Liver (tissue), 3 donors: ENCODE measurements at regions not wholly inside any gene's neighbourhood (a gene's known extent, or its start where the extent isn't known, plus 50 kb on each side); places are given as distances from the start of the nearest gene placed in this dataset.
"Not testable (repeated sequence)": the region's sequence is repeated elsewhere in the genome, so short reads cannot be mapped to it uniquely, and the experiment has no call there.

ENCODE experiments used
- CTCF ChIP-seq: fragments of 150-350 bp; IDR thresholded peaks from 2 replicates; pipeline ENCODE4 v1.5.1; 2017; ENCODE audit warnings: improper control_type of control experiment, low read depth, low read length; ENCODE audit not compliant: missing input control
- EGR1 ChIP-seq, 2 donors: IDR thresholded peaks; 2 replicates each; pipeline ENCODE4 v1.6.1; 2016 to 2018; ENCODE audit warnings: antibody characterized with exemption in 2 of 2, low read depth in 2 of 2
- NR2F2 ChIP-seq: IDR thresholded peaks from 2 replicates; pipeline ENCODE4 v1.6.1; 2016; ENCODE audit warnings: antibody characterized with exemption
- SP1 ChIP-seq: IDR thresholded peaks from 2 replicates; pipeline ENCODE4 v1.6.1; 2018; ENCODE audit warnings: antibody characterized with exemption, mild to moderate bottlenecking
- TAF1 ChIP-seq: conservative IDR thresholded peaks from 2 replicates; pipeline ENCODE4 v1.6.1; 2016; ENCODE audit warnings: antibody characterized with exemption, mild to moderate bottlenecking
- YY1 ChIP-seq: IDR thresholded peaks from 2 replicates; pipeline ENCODE4 v1.6.1; 2016; ENCODE audit warnings: antibody characterized with exemption, mild to moderate bottlenecking
- TF ChIP-seq, protein P1 (sequence below): IDR thresholded peaks from 2 replicates; pipeline ENCODE4 v1.6.1; 2016; ENCODE audit warnings: antibody characterized with exemption, mild to moderate bottlenecking
- donor health status: healthy.
- donor health status: healthy.

DNA sequence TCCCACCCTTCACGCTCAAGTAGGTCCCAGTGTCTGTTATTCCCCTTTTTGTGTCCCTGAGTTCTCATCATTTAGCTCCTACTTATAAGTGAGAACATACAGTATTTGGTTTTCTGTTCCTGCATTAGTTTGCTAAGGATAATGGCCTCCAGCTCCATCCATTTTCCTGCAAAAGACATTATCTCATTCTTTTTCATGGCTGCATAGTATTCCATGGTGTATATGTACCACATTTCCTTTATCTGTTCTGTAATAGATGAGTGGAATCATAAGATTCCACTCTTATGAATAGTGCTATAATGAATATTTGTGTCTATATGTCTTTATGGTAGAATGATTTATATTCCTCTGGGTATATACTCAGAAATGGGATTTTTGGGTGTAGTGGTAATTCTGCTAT is 1473.5 kb upstream of the ACVR2A start:
- not testable (repeated sequence) for TF ChIP-seq CTCF; TAF1; SP1; NR2F2; YY1; EGR1 (IDR thresholded peaks at IDR 0.05; ENCODE audit: low read depth in 2 of 2)
- TF ChIP-seq, protein P1, sequence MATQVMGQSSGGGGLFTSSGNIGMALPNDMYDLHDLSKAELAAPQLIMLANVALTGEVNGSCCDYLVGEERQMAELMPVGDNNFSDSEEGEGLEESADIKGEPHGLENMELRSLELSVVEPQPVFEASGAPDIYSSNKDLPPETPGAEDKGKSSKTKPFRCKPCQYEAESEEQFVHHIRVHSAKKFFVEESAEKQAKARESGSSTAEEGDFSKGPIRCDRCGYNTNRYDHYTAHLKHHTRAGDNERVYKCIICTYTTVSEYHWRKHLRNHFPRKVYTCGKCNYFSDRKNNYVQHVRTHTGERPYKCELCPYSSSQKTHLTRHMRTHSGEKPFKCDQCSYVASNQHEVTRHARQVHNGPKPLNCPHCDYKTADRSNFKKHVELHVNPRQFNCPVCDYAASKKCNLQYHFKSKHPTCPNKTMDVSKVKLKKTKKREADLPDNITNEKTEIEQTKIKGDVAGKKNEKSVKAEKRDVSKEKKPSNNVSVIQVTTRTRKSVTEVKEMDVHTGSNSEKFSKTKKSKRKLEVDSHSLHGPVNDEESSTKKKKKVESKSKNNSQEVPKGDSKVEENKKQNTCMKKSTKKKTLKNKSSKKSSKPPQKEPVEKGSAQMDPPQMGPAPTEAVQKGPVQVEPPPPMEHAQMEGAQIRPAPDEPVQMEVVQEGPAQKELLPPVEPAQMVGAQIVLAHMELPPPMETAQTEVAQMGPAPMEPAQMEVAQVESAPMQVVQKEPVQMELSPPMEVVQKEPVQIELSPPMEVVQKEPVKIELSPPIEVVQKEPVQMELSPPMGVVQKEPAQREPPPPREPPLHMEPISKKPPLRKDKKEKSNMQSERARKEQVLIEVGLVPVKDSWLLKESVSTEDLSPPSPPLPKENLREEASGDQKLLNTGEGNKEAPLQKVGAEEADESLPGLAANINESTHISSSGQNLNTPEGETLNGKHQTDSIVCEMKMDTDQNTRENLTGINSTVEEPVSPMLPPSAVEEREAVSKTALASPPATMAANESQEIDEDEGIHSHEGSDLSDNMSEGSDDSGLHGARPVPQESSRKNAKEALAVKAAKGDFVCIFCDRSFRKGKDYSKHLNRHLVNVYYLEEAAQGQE = not testable (repeated sequence)
